ENCODE measurements at regions not wholly inside any gene's neighbourhood (a gene's known extent, or its start where the extent isn't known, plus 50 kb on each side); places are given as distances from the start of the nearest gene placed in this dataset.
"Not testable (repeated sequence)": the region's sequence is repeated elsewhere in the genome, so short reads cannot be mapped to it uniquely, and the experiment has no call there.

DNA sequence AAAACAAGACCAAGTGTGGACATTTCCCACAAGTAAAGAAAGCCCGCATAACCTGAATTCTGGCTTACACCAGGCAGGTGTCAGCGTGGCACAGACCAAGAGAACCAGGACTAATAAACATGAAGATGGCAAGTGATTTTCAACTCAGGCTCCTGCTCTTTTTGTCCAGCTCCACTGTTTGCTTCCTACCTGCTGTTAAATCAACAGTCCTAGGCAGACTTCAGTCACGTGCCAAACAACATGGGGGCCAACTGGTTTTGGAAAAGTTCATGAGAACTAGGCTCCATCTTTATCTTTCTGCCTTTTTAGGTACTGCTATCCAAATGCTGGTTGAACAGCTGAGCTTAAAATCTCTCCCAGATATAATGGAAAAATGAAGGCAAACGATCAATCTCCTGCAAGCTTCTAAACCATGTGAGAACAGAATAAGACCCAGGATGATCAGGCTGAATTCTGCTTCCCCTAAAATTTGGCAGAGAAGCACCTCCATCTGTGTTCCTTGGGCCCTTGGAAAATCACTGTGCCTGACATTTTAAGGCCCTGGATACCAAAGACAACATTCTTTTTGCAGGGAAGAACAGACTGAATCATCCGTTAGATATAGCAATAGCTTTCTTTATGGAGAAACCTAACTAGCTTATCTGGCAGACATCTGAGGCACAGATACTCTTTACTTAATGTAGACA is 215.6 kb upstream of the USP15 start:
- Histone ChIP-seq H3K9me3 (ENCODE audit: control insufficient read depth, low read length) (no peaks in the 10 kb centered on the region), H3K4me3 (ENCODE audit: insufficient read depth, low read depth, low read length) (no peak overlapping the region)
- 84 to 86% methylated on average over 5 of the region's 5 CpGs for WGBS, 2 experiments

DNA sequence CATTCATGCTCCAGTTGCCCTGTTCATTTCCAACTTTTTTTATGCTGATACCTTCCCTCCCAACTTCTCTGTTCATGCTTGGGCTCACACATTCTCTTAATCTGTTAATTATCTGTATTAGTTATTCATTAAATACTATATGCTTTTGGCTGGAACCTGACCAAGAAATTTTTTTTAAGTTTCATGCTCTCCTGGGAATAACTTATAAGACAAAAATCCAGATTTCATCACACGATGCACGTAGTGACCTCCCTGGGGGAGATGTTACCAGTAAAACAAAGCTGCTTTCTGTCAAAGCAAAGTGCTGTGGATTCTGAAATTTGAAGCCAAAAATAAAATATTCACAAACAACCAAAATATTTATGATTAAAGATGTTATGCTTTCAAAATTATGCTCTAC is 215.0 kb upstream of the USP15 start:
- Histone ChIP-seq H3K27me3 (ENCODE audit: control insufficient read depth, insufficient read depth, low read length, poor library complexity, severe bottlenecking) (no peaks in the 10 kb centered on the region), H3K36me3 (ENCODE audit: control insufficient read depth, insufficient read depth, low read length) (no peaks in the 10 kb centered on the region), H3K27ac (ENCODE audit: insufficient read depth, low read depth, low read length, poor library complexity, severe bottlenecking) (no peak overlapping the region), H3K4me3 (ENCODE audit: insufficient read depth, low read depth, low read length) (no peak overlapping the region), H3K9me3 (ENCODE audit: control insufficient read depth, low read length) (no peaks in the 10 kb centered on the region), H3K4me1 (ENCODE audit: control insufficient read depth, insufficient read depth, low read length) (no peaks in the 10 kb centered on the region)
- WGBS, 2 experiments, result 91% methylated on average over 2 of the region's 2 CpGs; no CpG with 5 or more reads in 1 of the 2 experiments

More for the DNA sequence above, 215.6 kb upstream of the USP15 start:
- H3K27ac ChIP-seq (ENCODE audit: insufficient read depth, low read depth, low read length, poor library complexity, severe bottlenecking), result no peak overlapping the region
- no peaks in the 10 kb centered on the region for H3K36me3 ChIP-seq (ENCODE audit: control insufficient read depth, insufficient read depth, low read length)
- no peaks in the 10 kb centered on the region for H3K27me3 ChIP-seq (ENCODE audit: control insufficient read depth, insufficient read depth, low read length, poor library complexity, severe bottlenecking)
- no peaks in the 10 kb centered on the region for H3K4me1 ChIP-seq (ENCODE audit: control insufficient read depth, insufficient read depth, low read length)

DNA sequence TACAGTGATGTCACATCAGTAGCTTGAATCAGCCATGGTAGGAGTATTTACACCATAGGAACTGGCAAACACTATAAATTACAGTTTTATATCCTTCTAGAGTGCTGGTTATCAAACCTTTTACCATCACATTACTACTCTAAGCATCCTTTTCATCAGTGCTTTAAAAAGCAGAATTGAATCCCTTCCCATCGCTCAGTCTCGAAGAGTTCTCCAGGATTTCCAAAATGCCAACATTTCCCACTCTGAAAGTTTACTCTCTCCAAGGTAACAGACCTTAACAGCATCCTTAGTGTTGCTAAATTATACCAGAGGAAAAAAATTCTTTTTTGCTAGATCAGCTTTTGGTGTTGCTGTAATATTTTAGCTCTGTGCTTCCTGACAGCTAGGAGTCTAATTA is 209.4 kb upstream of the USP15 start:
- 91 to 96% methylated on average over 2 of the region's 2 CpGs for WGBS, 2 experiments
- Histone ChIP-seq H3K27ac (ENCODE audit: insufficient read depth, low read depth, low read length, poor library complexity, severe bottlenecking) (no peak overlapping the region), H3K36me3 (ENCODE audit: control insufficient read depth, insufficient read depth, low read length) (no peaks in the 10 kb centered on the region), H3K4me1 (ENCODE audit: control insufficient read depth, insufficient read depth, low read length) (no peaks in the 10 kb centered on the region), H3K9me3 (ENCODE audit: control insufficient read depth, low read length) (no peaks in the 10 kb centered on the region), H3K27me3 (ENCODE audit: control insufficient read depth, insufficient read depth, low read length, poor library complexity, severe bottlenecking) (no peaks in the 10 kb centered on the region), H3K4me3 (ENCODE audit: insufficient read depth, low read depth, low read length) (no peak overlapping the region)

DNA sequence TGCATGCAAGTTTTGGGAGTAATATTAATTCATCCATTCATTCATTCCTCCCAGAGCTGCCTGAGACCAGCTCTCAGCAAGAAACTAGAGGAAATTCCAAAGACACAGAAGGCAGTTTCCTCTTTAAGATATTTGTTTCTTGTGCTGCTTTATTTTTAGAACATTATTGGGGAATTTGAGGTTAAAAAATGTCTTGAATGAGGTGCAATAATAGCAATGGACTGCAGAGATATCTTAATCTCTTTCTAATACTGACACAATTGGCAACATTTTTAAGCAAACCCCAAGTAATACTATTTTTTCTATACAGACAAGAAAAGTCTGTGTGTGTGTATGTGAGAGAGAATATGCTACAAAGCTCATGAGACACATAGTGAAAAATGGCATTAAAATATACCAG is 190.2 kb upstream of the USP15 start:
- H3K27me3 ChIP-seq (ENCODE audit: control insufficient read depth, insufficient read depth, low read length, poor library complexity, severe bottlenecking), result no peaks in the 10 kb centered on the region
- H3K27ac ChIP-seq (ENCODE audit: insufficient read depth, low read depth, low read length, poor library complexity, severe bottlenecking), result no peak overlapping the region
- H3K36me3 ChIP-seq (ENCODE audit: control insufficient read depth, insufficient read depth, low read length), result no peaks in the 10 kb centered on the region
- no peak overlapping the region for H3K4me3 ChIP-seq (ENCODE audit: insufficient read depth, low read depth, low read length)
- no peaks in the 10 kb centered on the region for H3K9me3 ChIP-seq (ENCODE audit: control insufficient read depth, low read length)
- H3K4me1 ChIP-seq (ENCODE audit: control insufficient read depth, insufficient read depth, low read length), result peaks cover 3% of the 10 kb centered on the region

DNA sequence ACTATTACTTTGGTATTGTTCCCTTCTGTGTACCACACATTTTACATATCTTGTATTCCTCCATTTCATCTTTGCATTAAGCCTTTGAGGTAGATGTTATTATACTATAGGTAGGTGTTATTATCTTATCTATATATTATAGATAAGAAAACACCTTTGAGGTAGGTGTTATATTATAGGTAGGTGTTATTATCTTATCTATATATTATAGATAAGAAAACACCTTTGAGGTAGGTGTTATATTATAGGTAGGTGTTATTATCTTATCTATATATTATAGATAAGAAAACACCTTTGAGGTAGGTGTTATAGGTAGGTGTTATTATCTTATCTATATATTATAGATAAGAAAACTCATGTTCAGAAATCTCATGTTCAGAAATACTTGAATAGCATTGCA is 187.0 kb upstream of the USP15 start:
- not testable (repeated sequence) for H3K27me3 ChIP-seq (ENCODE audit: control insufficient read depth, insufficient read depth, low read length, poor library complexity, severe bottlenecking); H3K9me3 ChIP-seq (ENCODE audit: control insufficient read depth, low read length); H3K4me1 ChIP-seq (ENCODE audit: control insufficient read depth, insufficient read depth, low read length); H3K36me3 ChIP-seq (ENCODE audit: control insufficient read depth, insufficient read depth, low read length); H3K27ac ChIP-seq (ENCODE audit: insufficient read depth, low read depth, low read length, poor library complexity, severe bottlenecking); H3K4me3 ChIP-seq (ENCODE audit: insufficient read depth, low read depth, low read length)

DNA sequence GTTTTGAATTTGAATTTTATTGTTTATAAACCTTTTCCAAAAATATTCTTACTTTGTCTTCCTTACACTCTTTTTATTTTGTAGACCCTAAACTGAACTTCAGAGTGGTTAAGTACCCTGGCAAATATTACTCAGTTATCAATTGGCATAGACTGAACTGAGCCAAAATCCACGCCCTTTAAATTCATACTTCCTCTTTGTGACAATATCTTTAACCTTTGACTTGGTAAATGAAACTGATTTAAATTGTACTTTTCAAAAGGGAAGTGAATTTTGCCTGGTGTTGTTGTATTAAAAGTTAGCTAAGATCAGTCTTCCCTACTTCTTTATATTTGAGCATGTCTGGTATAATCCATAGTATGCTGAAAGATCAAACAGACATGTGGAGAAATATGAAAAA is 184.3 kb upstream of the USP15 start:
- Histone ChIP-seq H3K9me3 (ENCODE audit: control insufficient read depth, low read length) (no peaks in the 10 kb centered on the region), H3K27ac (ENCODE audit: insufficient read depth, low read depth, low read length, poor library complexity, severe bottlenecking) (no peak overlapping the region), H3K36me3 (ENCODE audit: control insufficient read depth, insufficient read depth, low read length) (no peaks in the 10 kb centered on the region), H3K4me1 (ENCODE audit: control insufficient read depth, insufficient read depth, low read length) (no peaks in the 10 kb centered on the region), H3K27me3 (ENCODE audit: control insufficient read depth, insufficient read depth, low read length, poor library complexity, severe bottlenecking) (no peaks in the 10 kb centered on the region), H3K4me3 (ENCODE audit: insufficient read depth, low read depth, low read length) (no peak overlapping the region)
- WGBS, 2 experiments, result 100% methylated on average over 1 of the region's 1 CpG; no CpG with 5 or more reads in 1 of the 2 experiments

DNA sequence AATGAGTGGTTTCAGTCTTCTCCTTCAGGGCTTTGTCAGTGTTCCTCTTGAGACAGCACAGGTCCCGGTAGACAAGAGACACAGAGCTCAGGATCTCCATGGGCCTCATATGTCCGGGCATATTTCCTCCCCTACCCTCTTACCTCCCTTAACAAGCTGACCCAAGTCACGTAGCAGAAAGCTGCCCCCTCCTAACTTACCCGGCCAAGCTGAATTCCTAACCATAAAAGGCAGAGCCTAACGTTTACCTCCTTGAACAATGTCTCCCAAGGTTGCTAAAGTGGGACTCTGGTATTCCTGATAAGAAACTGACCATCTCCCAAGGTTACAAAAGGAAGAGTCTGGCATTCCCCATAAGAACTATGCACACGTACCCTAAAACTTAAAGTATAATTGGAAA is 182.2 kb upstream of the USP15 start:
- H3K27me3 ChIP-seq (ENCODE audit: control insufficient read depth, insufficient read depth, low read length, poor library complexity, severe bottlenecking), result no peaks in the 10 kb centered on the region
- H3K27ac ChIP-seq (ENCODE audit: insufficient read depth, low read depth, low read length, poor library complexity, severe bottlenecking), result no peak overlapping the region
- no peaks in the 10 kb centered on the region for H3K4me1 ChIP-seq (ENCODE audit: control insufficient read depth, insufficient read depth, low read length)
- 56 to 59% methylated on average over 6 of the region's 6 CpGs for WGBS, 2 experiments
- no peak overlapping the region for H3K4me3 ChIP-seq (ENCODE audit: insufficient read depth, low read depth, low read length)
- no peaks in the 10 kb centered on the region for H3K9me3 ChIP-seq (ENCODE audit: control insufficient read depth, low read length)
- H3K36me3 ChIP-seq (ENCODE audit: control insufficient read depth, insufficient read depth, low read length), result no peaks in the 10 kb centered on the region

DNA sequence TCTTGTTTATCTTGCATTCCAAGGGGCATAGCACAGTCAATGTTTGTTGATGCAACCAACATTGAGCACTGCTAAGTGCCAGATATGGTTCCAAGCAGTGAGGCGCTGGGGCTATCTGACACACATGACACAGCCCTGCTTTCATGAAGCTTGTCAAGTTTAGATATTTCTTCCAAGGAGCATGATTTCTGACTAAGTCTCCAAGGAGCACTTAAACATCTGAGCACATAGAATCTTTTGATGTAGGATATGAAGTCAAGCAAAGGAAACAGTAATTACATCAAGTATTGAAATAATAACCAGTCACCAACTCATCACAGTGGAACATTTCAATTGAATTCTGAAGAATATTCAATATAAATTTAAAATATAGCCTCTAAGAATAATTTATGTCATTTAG is 177.8 kb upstream of the USP15 start:
- Histone ChIP-seq H3K4me3 (ENCODE audit: insufficient read depth, low read depth, low read length) (no peak overlapping the region), H3K4me1 (ENCODE audit: control insufficient read depth, insufficient read depth, low read length) (no peaks in the 10 kb centered on the region), H3K27ac (ENCODE audit: insufficient read depth, low read depth, low read length, poor library complexity, severe bottlenecking) (no peak overlapping the region), H3K9me3 (ENCODE audit: control insufficient read depth, low read length) (no peaks in the 10 kb centered on the region), H3K36me3 (ENCODE audit: control insufficient read depth, insufficient read depth, low read length) (no peaks in the 10 kb centered on the region), H3K27me3 (ENCODE audit: control insufficient read depth, insufficient read depth, low read length, poor library complexity, severe bottlenecking) (no peaks in the 10 kb centered on the region)
- 90 to 96% methylated on average over 1 of the region's 1 CpG for WGBS, 2 experiments

DNA sequence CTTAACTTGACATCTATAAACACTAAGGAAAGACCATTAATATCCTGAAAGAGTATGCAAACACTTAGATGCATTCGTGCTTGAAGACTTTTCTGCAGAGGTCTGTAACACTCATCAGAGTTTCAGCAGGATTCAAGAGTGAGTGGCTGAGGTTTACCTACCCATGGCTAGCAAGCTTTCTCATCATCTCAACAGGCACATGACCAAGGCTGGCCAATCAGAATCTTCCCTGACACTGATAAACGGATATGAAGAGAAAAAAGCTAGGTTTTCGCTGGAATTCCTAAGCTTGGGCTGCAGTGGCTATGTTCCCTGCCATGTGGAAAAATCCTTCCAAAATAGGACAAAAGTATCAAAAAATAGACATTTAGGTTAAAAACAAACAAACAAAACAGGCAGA is 162.1 kb upstream of the USP15 start:
- Histone ChIP-seq H3K27ac (ENCODE audit: insufficient read depth, low read depth, low read length, poor library complexity, severe bottlenecking) (no peak overlapping the region), H3K36me3 (ENCODE audit: control insufficient read depth, insufficient read depth, low read length) (no peaks in the 10 kb centered on the region), H3K4me3 (ENCODE audit: insufficient read depth, low read depth, low read length) (no peak overlapping the region), H3K4me1 (ENCODE audit: control insufficient read depth, insufficient read depth, low read length) (no peaks in the 10 kb centered on the region), H3K27me3 (ENCODE audit: control insufficient read depth, insufficient read depth, low read length, poor library complexity, severe bottlenecking) (no peaks in the 10 kb centered on the region), H3K9me3 (ENCODE audit: control insufficient read depth, low read length) (no peaks in the 10 kb centered on the region)
- 86 to 92% methylated on average over 3 of the region's 3 CpGs for WGBS, 2 experiments

DNA sequence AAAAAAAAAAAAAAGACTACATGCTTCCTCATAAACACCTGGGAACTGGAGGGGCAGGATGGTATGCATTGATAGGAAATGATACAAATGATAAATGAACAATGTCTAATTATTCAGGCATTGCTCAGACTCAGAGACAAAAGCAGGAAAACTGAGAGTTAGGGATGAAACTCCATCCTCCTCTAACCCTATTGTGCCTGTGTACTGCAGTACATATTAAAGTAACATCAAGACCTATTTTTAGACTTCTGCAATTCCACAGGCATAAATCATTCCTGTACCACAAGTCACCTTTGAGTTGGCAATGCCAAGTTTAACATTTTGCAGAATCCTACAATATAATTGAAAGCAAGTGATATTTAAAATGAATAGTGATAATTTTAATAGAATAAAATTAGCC is 156.5 kb upstream of the USP15 start:
- Histone ChIP-seq H3K9me3 (ENCODE audit: control insufficient read depth, low read length) (no peaks in the 10 kb centered on the region), H3K4me1 (ENCODE audit: control insufficient read depth, insufficient read depth, low read length) (peaks cover 7% of the 10 kb centered on the region), H3K4me3 (ENCODE audit: insufficient read depth, low read depth, low read length) (no peak overlapping the region), H3K36me3 (ENCODE audit: control insufficient read depth, insufficient read depth, low read length) (no peaks in the 10 kb centered on the region), H3K27ac (ENCODE audit: insufficient read depth, low read depth, low read length, poor library complexity, severe bottlenecking) (no peak overlapping the region), H3K27me3 (ENCODE audit: control insufficient read depth, insufficient read depth, low read length, poor library complexity, severe bottlenecking) (no peaks in the 10 kb centered on the region)

All from ectodermal cell (in vitro differentiated cells).